A673 (cell line): ENCODE measurements at regions not wholly inside any gene's neighbourhood (a gene's known extent, or its start where the extent isn't known, plus 50 kb on each side); places are given as distances from the start of the nearest gene placed in this dataset.
A peak's percentile ranks its signal among the peaks of the same experiment; 100 is the strongest.
"Not testable (repeated sequence)": the region's sequence is repeated elsewhere in the genome, so short reads cannot be mapped to it uniquely, and the experiment has no call there.

Experiments
- BruUV-seq: library from RNA; stranded (reverse); fragments of 400-500 nt; replicated peaks from 2 replicates; lab custom pipeline; 2021; lab: Mats Ljungman, UMichigan
- CTCF ChIA-PET: fragments of 300-600 bp; sonication (Branson Sonifier 250); formaldehyde crosslinking; loops from one replicate; lab custom pipeline; 2022; ENCODE audit warnings: antibody characterized with exemption; lab: Charles Lee
- POLR2A ChIA-PET: fragments of 300-600 bp; sonication (Branson Sonifier 250); formaldehyde crosslinking; loops from one replicate; lab custom pipeline; 2022; ENCODE audit warnings: antibody characterized with exemption; ENCODE audit not compliant: low non-redundant PET; lab: Charles Lee
- DNase-seq: peaks from one replicate; pipeline ENCODE4 v3.0.0-alpha.2; 2015; ENCODE audit warnings: low spot score
- H3K27ac ChIP-seq: fragments of 200-600 bp; sonication (generic); 2 replicates; pipeline ENCODE4 v1.5.1; 2016; ENCODE audit warnings: mixed run types, low read depth, mild to moderate bottlenecking, mixed read lengths, antibody characterized with exemption, low read length; ENCODE audit not compliant: poor library complexity, severe bottlenecking
- H3K27me3 ChIP-seq: fragments of 200-600 bp; sonication (generic); replicated peaks from 2 replicates; pipeline ENCODE4 v1.6.1; 2017; ENCODE audit warnings: mixed run types, low read depth, mild to moderate bottlenecking, mixed read lengths, antibody characterized with exemption, low read length; ENCODE audit not compliant: insufficient read depth, poor library complexity
- H3K36me3 ChIP-seq: fragments of 200-600 bp; sonication (generic); 2 replicates; pipeline ENCODE4 v1.6.1; 2016; ENCODE audit warnings: mixed run types, mild to moderate bottlenecking, mixed read lengths, antibody characterized with exemption, low read length; ENCODE audit not compliant: insufficient read depth, poor library complexity, severe bottlenecking
- H3K4me1 ChIP-seq: fragments of 200-600 bp; sonication (generic); 2 replicates; pipeline ENCODE4 v1.6.1; 2017; ENCODE audit warnings: mixed run types, mild to moderate bottlenecking, mixed read lengths, antibody characterized with exemption, low read length; ENCODE audit not compliant: insufficient read depth, poor library complexity, severe bottlenecking
- H3K4me3 ChIP-seq: fragments of 200-600 bp; sonication (generic); 2 replicates; pipeline ENCODE4 v1.5.1; 2016; ENCODE audit warnings: low read depth, mixed run types, mild to moderate bottlenecking, mixed read lengths, low read length; ENCODE audit not compliant: poor library complexity, severe bottlenecking
- H3K9me3 ChIP-seq: fragments of 200-600 bp; sonication (generic); 2 replicates; pipeline ENCODE4 v1.6.1; 2016; ENCODE audit warnings: mixed run types, low read depth, mild to moderate bottlenecking, mixed read lengths, antibody characterized with exemption, low read length; ENCODE audit not compliant: poor library complexity, severe bottlenecking
- CTCF ChIP-seq: fragments of 300-800, 200-600 bp; sonication (generic); conservative IDR thresholded peaks from 2 replicates; pipeline ENCODE4 v1.5.1; 2017; ENCODE audit warnings: low read depth, mild to moderate bottlenecking, antibody characterized with exemption, low read length, moderate library complexity, mixed read lengths
- EZH2 ChIP-seq: fragments of 200-600 bp; sonication (generic); IDR thresholded peaks from 2 replicates; pipeline ENCODE4 v1.6.1; 2017; ENCODE audit warnings: borderline replicate concordance, low read depth, mild to moderate bottlenecking, mixed read lengths, antibody characterized with exemption, low read length; ENCODE audit not compliant: poor library complexity, severe bottlenecking
- intact Hi-C: fragments of 100-400 bp; cut with micrococcal nuclease; formaldehyde crosslinking; loops from one replicate; pipeline ENCODE4 v1.10.0; 2022; ENCODE audit not compliant: unreplicated experiment

DNA sequence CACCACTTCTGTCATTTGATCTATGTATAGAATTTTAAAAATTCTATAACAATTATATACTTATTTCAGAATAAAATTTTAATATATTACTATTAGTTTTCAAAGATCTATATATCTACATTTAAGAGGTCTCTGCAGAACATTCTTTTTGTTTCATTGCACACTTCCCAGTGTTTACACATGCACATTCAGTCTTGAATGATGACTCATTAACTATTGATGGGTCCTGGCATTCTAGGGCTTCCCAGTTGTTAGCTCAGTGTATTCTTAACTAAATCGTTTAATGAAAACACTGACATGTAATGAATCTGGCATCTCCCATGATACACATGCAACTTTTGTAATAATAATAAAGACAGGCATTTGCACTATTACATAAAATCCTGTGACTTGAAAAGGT, 324.6 kb downstream of the KLF12 start:
- no peak for TF ChIP-seq EZH2
- TF ChIP-seq CTCF: no peak
- Histone ChIP-seq H3K4me1 (peaks cover 44% of the 10 kb centered on the region), H3K4me3 (no peak overlapping the region), H3K27me3 (no peaks in the 10 kb centered on the region), H3K36me3 (no peaks in the 10 kb centered on the region), H3K27ac (no peak overlapping the region), H3K9me3 (no peaks in the 10 kb centered on the region)
- BruUV-seq: no TSS peak
- CTCF ChIA-PET: no interaction called here
- POLR2A ChIA-PET: no interaction called here
- DNase-seq: peak; percentile 33
- intact Hi-C loops: loop anchor here (10.0 kb wide), 1 partner anchor 655 kb away; no protein-coding TSS in a partner anchor

GRCh38 chr13:73808318-73808717, 325.9 kb downstream of the KLF12 start:
- intact Hi-C loops: loop anchor here (10.0 kb wide), 1 partner anchor 656 kb away; no protein-coding TSS in a partner anchor
- Histone ChIP-seq H3K36me3 (no peaks in the 10 kb centered on the region), H3K27ac (peak overlapping the region; percentile 60), H3K4me1 (peaks cover 56% of the 10 kb centered on the region), H3K9me3 (no peaks in the 10 kb centered on the region), H3K4me3 (no peak overlapping the region), H3K27me3 (no peaks in the 10 kb centered on the region)
- POLR2A ChIA-PET: no interaction called here
- BruUV-seq: no TSS peak
- DNase-seq: no peak
- TF ChIP-seq EZH2: no peak
- TF ChIP-seq CTCF: no peak
- CTCF ChIA-PET: no interaction called here

GRCh38 chr13:73805326-73805958, 328.8 kb downstream of the KLF12 start:
- CTCF ChIA-PET: interaction anchor here (0.8 kb wide), 1 partner anchor 481 kb away, joined by 3 read pairs; no protein-coding TSS in a partner anchor
- not testable (repeated sequence) for BruUV-seq

DNA sequence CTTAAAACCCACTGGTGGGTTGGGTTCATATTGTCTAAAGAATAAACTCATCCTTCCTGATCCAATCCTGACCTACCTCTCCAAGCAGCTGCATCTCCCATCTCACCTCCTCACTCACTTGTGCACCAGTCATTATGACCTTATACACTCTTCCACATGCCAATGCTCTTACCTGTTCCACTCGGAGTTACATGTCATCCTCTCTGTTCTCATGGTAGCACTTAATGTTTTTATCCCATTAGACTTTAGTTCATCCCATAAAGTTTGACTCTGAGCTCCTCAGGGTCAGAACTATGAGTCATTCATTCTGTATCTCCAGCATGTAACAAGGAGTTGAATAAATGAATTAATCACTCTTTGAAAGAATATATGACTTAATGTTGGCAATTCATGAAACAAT, 330.2 kb downstream of the KLF12 start:
- H3K4me1 ChIP-seq: peaks cover 58% of the 10 kb centered on the region
- no peaks in the 10 kb centered on the region for H3K27me3 ChIP-seq
- ChIA-PET POLR2A (interaction anchor here (0.6 kb wide), 1 partner anchor 329 kb away, joined by 3 read pairs; no protein-coding TSS in a partner anchor), CTCF (no interaction called here)
- TF ChIP-seq EZH2 (no peak), CTCF (no peak)
- peak overlapping the region; percentile 91 for H3K27ac ChIP-seq
- peak; percentile 55 for DNase-seq
- no peak overlapping the region for H3K4me3 ChIP-seq
- no peaks in the 10 kb centered on the region for H3K9me3 ChIP-seq
- H3K36me3 ChIP-seq: no peaks in the 10 kb centered on the region
- intact Hi-C loops: loop anchor here (5.0 to 10.0 kb wide), 2 partner anchors 613 to 661 kb away; no protein-coding TSS in a partner anchor
- BruUV-seq: no TSS peak

More at GRCh38 chr13:73805326-73805958, 328.8 kb downstream of the KLF12 start:
- POLR2A ChIA-PET, H3K9me3 ChIP-seq, H3K27me3 ChIP-seq, H3K4me3 ChIP-seq, H3K36me3 ChIP-seq: not testable (repeated sequence)
- DNase-seq: peak; percentile 74
- intact Hi-C loops: loop anchor here (1.0 to 10.0 kb wide), 2 partner anchors 50 to 659 kb away; no protein-coding TSS in a partner anchor
- Histone ChIP-seq H3K4me1 (peaks cover 57% of the 10 kb centered on the region), H3K27ac (peak overlapping the region; percentile 91)
